ENCODE measurements at regions not wholly inside any gene's neighbourhood (a gene's known extent, or its start where the extent isn't known, plus 50 kb on each side); places are given as distances from the start of the nearest gene placed in this dataset.

DNA sequence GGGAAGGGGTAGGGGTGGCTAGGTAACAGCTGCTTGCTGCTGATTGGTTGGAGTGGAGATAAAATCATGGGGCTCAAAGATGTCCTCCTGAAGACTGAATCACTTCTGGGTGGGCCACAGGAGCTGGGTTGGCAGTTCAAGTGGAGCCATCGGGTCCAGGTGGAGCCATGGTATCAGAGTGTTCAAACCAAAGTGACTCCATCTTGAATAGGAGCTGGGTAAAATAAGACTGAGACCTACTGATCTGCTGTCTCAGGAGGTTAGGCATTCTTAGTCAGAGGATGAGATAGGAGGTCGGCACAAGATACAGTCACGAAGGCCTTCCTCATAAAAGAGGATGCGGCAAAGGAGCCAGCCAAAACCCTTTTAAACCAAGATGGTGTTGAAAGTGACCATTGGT lies 96.5 kb downstream of the RTP4 start (continued):
- TF ChIP-seq, protein P1, sequence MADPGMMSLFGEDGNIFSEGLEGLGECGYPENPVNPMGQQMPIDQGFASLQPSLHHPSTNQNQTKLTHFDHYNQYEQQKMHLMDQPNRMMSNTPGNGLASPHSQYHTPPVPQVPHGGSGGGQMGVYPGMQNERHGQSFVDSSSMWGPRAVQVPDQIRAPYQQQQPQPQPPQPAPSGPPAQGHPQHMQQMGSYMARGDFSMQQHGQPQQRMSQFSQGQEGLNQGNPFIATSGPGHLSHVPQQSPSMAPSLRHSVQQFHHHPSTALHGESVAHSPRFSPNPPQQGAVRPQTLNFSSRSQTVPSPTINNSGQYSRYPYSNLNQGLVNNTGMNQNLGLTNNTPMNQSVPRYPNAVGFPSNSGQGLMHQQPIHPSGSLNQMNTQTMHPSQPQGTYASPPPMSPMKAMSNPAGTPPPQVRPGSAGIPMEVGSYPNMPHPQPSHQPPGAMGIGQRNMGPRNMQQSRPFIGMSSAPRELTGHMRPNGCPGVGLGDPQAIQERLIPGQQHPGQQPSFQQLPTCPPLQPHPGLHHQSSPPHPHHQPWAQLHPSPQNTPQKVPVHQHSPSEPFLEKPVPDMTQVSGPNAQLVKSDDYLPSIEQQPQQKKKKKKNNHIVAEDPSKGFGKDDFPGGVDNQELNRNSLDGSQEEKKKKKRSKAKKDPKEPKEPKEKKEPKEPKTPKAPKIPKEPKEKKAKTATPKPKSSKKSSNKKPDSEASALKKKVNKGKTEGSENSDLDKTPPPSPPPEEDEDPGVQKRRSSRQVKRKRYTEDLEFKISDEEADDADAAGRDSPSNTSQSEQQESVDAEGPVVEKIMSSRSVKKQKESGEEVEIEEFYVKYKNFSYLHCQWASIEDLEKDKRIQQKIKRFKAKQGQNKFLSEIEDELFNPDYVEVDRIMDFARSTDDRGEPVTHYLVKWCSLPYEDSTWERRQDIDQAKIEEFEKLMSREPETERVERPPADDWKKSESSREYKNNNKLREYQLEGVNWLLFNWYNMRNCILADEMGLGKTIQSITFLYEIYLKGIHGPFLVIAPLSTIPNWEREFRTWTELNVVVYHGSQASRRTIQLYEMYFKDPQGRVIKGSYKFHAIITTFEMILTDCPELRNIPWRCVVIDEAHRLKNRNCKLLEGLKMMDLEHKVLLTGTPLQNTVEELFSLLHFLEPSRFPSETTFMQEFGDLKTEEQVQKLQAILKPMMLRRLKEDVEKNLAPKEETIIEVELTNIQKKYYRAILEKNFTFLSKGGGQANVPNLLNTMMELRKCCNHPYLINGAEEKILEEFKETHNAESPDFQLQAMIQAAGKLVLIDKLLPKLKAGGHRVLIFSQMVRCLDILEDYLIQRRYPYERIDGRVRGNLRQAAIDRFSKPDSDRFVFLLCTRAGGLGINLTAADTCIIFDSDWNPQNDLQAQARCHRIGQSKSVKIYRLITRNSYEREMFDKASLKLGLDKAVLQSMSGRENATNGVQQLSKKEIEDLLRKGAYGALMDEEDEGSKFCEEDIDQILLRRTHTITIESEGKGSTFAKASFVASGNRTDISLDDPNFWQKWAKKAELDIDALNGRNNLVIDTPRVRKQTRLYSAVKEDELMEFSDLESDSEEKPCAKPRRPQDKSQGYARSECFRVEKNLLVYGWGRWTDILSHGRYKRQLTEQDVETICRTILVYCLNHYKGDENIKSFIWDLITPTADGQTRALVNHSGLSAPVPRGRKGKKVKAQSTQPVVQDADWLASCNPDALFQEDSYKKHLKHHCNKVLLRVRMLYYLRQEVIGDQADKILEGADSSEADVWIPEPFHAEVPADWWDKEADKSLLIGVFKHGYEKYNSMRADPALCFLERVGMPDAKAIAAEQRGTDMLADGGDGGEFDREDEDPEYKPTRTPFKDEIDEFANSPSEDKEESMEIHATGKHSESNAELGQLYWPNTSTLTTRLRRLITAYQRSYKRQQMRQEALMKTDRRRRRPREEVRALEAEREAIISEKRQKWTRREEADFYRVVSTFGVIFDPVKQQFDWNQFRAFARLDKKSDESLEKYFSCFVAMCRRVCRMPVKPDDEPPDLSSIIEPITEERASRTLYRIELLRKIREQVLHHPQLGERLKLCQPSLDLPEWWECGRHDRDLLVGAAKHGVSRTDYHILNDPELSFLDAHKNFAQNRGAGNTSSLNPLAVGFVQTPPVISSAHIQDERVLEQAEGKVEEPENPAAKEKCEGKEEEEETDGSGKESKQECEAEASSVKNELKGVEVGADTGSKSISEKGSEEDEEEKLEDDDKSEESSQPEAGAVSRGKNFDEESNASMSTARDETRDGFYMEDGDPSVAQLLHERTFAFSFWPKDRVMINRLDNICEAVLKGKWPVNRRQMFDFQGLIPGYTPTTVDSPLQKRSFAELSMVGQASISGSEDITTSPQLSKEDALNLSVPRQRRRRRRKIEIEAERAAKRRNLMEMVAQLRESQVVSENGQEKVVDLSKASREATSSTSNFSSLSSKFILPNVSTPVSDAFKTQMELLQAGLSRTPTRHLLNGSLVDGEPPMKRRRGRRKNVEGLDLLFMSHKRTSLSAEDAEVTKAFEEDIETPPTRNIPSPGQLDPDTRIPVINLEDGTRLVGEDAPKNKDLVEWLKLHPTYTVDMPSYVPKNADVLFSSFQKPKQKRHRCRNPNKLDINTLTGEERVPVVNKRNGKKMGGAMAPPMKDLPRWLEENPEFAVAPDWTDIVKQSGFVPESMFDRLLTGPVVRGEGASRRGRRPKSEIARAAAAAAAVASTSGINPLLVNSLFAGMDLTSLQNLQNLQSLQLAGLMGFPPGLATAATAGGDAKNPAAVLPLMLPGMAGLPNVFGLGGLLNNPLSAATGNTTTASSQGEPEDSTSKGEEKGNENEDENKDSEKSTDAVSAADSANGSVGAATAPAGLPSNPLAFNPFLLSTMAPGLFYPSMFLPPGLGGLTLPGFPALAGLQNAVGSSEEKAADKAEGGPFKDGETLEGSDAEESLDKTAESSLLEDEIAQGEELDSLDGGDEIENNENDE (IDR thresholded peaks at IDR 0.05; ENCODE audit: insufficient replicate concordance, low read length), result no peak
- TF ChIP-seq CBX5 (IDR thresholded peaks at IDR 0.05; ENCODE audit: low read depth, low read length) (no peak), GTF2F1 (IDR thresholded peaks at IDR 0.05; ENCODE audit: borderline replicate concordance, low read depth, low read length) (no peak), TAF7 (optimal IDR thresholded peaks at IDR 0.05; ENCODE audit: borderline replicate concordance, low read depth, low read length) (no peak), SIRT6 (IDR thresholded peaks at IDR 0.05; ENCODE audit: low read length) (no peak), TBP (IDR thresholded peaks at IDR 0.05; ENCODE audit: low read depth, low read length) (no peak), KDM5A (IDR thresholded peaks at IDR 0.05; ENCODE audit: low read length) (no peak), PHF8 (conservative IDR thresholded peaks at IDR 0.05; ENCODE audit: low read depth, low read length) (no peak), CHD1 (IDR thresholded peaks at IDR 0.05; ENCODE audit: low read depth, low read length) (no peak)
- TF ChIP-seq, protein P2, sequence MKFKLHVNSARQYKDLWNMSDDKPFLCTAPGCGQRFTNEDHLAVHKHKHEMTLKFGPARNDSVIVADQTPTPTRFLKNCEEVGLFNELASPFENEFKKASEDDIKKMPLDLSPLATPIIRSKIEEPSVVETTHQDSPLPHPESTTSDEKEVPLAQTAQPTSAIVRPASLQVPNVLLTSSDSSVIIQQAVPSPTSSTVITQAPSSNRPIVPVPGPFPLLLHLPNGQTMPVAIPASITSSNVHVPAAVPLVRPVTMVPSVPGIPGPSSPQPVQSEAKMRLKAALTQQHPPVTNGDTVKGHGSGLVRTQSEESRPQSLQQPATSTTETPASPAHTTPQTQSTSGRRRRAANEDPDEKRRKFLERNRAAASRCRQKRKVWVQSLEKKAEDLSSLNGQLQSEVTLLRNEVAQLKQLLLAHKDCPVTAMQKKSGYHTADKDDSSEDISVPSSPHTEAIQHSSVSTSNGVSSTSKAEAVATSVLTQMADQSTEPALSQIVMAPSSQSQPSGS (IDR thresholded peaks at IDR 0.05; ENCODE audit: low read length), result no peak

Measured in H1 (cell line).